Vagina (tissue), 2 donors: ENCODE measurements at regions not wholly inside any gene's neighbourhood (a gene's known extent, or its start where the extent isn't known, plus 50 kb on each side); places are given as distances from the start of the nearest gene placed in this dataset.

Experiments
- CTCF ChIP-seq, 3 experiments: fragments of 450-650 bp in 2 of 3; fragments of 200-600 bp in 1 of 3; sonication (generic) in 1 of 3; IDR thresholded peaks; one replicate each; pipeline ENCODE4 v1.5.1; 2017 to 2019; ENCODE audit warnings: antibody characterized with exemption in 3 of 3, mild to moderate bottlenecking in 2 of 3, moderate library complexity in 2 of 3
- POLR2AphosphoS5 ChIP-seq, 2 donors: sonication (generic); formaldehyde crosslinking; IDR thresholded peaks; one replicate each; pipeline ENCODE4 v1.9.0; 2017; ENCODE audit warnings: antibody characterized with exemption in 2 of 2, mild to moderate bottlenecking in 2 of 2, low read depth in 1 of 2; ENCODE audit not compliant: insufficient read depth in 1 of 2

GRCh38 chr5:56464935-56465768 is 232.0 kb upstream of the ANKRD55 start:
- TF ChIP-seq CTCF (IDR thresholded peaks at IDR 0.05) (no peak), POLR2AphosphoS5 (IDR thresholded peaks at IDR 0.05; ENCODE audit: insufficient read depth in 1 of 2, low read depth in 1 of 2) (no peak)
